Gastrocnemius medialis (tissue), 4 donors: ENCODE measurements at regions not wholly inside any gene's neighbourhood (a gene's known extent, or its start where the extent isn't known, plus 50 kb on each side); places are given as distances from the start of the nearest gene placed in this dataset.

Source experiments
- POLR2A ChIP-seq, 2 donors: fragments of 450-650 bp; IDR thresholded peaks; one replicate each; pipeline ENCODE4 v1.6.1; 2017; ENCODE audit warnings: antibody characterized with exemption in 2 of 2, mild to moderate bottlenecking in 2 of 2, moderate library complexity in 2 of 2
- TF ChIP-seq, protein P1 (sequence below), 5 experiments: fragments of 450-650 bp in 3 of 5; fragments of 200-600 bp in 2 of 5; sonication (generic) in 2 of 5; IDR thresholded peaks in 4 of 5; conservative IDR thresholded peaks in 1 of 5; 1 replicate in 4 of 5; 2 replicates in 1 of 5; pipeline ENCODE4 v1.5.1; 2016 to 2019; ENCODE audit warnings: antibody characterized with exemption in 5 of 5, mild to moderate bottlenecking in 3 of 5, moderate library complexity in 3 of 5

DNA sequence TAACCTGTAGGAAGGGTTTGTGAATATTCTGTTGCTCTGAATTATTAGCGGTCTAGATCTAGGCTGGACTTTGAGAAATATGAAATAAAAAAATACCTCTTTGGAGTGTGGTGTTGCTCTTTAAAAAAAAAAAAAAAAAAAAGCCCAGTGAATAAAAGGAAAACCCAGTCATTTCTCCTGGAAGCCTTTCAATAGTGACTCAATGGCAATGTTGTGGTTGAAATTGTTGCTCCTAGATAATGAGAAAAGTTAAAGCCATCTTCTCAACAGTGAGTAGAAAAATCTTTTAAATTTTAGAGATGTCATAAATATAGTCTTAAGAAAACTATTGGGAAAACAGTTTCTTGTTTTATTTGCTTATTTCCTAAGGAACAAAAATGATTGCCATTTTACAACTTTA lies 135.3 kb downstream of the RFC3 start:
- TF ChIP-seq, protein P1, sequence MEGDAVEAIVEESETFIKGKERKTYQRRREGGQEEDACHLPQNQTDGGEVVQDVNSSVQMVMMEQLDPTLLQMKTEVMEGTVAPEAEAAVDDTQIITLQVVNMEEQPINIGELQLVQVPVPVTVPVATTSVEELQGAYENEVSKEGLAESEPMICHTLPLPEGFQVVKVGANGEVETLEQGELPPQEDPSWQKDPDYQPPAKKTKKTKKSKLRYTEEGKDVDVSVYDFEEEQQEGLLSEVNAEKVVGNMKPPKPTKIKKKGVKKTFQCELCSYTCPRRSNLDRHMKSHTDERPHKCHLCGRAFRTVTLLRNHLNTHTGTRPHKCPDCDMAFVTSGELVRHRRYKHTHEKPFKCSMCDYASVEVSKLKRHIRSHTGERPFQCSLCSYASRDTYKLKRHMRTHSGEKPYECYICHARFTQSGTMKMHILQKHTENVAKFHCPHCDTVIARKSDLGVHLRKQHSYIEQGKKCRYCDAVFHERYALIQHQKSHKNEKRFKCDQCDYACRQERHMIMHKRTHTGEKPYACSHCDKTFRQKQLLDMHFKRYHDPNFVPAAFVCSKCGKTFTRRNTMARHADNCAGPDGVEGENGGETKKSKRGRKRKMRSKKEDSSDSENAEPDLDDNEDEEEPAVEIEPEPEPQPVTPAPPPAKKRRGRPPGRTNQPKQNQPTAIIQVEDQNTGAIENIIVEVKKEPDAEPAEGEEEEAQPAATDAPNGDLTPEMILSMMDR (IDR thresholded peaks at IDR 0.05 in 4 of 5, conservative IDR thresholded peaks at IDR 0.05 in 1 of 5): no peak
- no peak for TF ChIP-seq POLR2A (IDR thresholded peaks at IDR 0.05)
